ENCODE measurements at regions not wholly inside any gene's neighbourhood (a gene's known extent, or its start where the extent isn't known, plus 50 kb on each side); places are given as distances from the start of the nearest gene placed in this dataset.
A peak's percentile ranks its signal among the peaks of the same experiment; 100 is the strongest.

GRCh38 chr15:39207532-39208115, 373.3 kb upstream of the THBS1 start:
- peaks cover 4% of the 10 kb centered on the region for H3K36me3 Mint-ChIP-seq (ENCODE audit: low read depth)
- H3K9me3 Mint-ChIP-seq, result peaks cover 10% of the 10 kb centered on the region
- no peak overlapping the region for H3K27ac Mint-ChIP-seq
- TF ChIP-seq, protein P1, sequence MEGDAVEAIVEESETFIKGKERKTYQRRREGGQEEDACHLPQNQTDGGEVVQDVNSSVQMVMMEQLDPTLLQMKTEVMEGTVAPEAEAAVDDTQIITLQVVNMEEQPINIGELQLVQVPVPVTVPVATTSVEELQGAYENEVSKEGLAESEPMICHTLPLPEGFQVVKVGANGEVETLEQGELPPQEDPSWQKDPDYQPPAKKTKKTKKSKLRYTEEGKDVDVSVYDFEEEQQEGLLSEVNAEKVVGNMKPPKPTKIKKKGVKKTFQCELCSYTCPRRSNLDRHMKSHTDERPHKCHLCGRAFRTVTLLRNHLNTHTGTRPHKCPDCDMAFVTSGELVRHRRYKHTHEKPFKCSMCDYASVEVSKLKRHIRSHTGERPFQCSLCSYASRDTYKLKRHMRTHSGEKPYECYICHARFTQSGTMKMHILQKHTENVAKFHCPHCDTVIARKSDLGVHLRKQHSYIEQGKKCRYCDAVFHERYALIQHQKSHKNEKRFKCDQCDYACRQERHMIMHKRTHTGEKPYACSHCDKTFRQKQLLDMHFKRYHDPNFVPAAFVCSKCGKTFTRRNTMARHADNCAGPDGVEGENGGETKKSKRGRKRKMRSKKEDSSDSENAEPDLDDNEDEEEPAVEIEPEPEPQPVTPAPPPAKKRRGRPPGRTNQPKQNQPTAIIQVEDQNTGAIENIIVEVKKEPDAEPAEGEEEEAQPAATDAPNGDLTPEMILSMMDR (IDR thresholded peaks at IDR 0.05), result no peak
- H3K4me3 Mint-ChIP-seq, result no peak overlapping the region
- peaks cover 9% of the 10 kb centered on the region for H3K4me1 Mint-ChIP-seq
- H3K27me3 Mint-ChIP-seq (ENCODE audit: low read depth, poor library complexity), result no peaks in the 10 kb centered on the region
- no peak for DNase-seq

GRCh38 chr15:39208187-39208586, 372.7 kb upstream of the THBS1 start:
- Mint-ChIP-seq H3K27ac (no peak overlapping the region), H3K4me1 (peaks cover 13% of the 10 kb centered on the region), H3K9me3 (peaks cover 13% of the 10 kb centered on the region)

GRCh38 chr15:39209548-39210211, 371.2 kb upstream of the THBS1 start:
- Mint-ChIP-seq H3K27ac (no peak overlapping the region), H3K36me3 (ENCODE audit: low read depth) (peaks cover 4% of the 10 kb centered on the region), H3K27me3 (ENCODE audit: low read depth, poor library complexity) (no peaks in the 10 kb centered on the region)

More at GRCh38 chr15:39208187-39208586, 372.7 kb upstream of the THBS1 start:
- DNase-seq, result no peak
- Mint-ChIP-seq H3K36me3 (ENCODE audit: low read depth) (peaks cover 4% of the 10 kb centered on the region), H3K27me3 (ENCODE audit: low read depth, poor library complexity) (no peaks in the 10 kb centered on the region), H3K4me3 (no peak overlapping the region)
- TF ChIP-seq, protein P1 (IDR thresholded peaks at IDR 0.05), result no peak

GRCh38 chr15:39211108-39211979, 369.5 kb upstream of the THBS1 start:
- H3K4me1 Mint-ChIP-seq, result peaks cover 11% of the 10 kb centered on the region
- DNase-seq, result no peak
- TF ChIP-seq, protein P1 (IDR thresholded peaks at IDR 0.05), result no peak
- H3K9me3 Mint-ChIP-seq, result peaks cover 13% of the 10 kb centered on the region
- H3K27me3 Mint-ChIP-seq (ENCODE audit: low read depth, poor library complexity), result no peaks in the 10 kb centered on the region
- peaks cover 4% of the 10 kb centered on the region for H3K36me3 Mint-ChIP-seq (ENCODE audit: low read depth)
- H3K4me3 Mint-ChIP-seq, result no peak overlapping the region
- H3K27ac Mint-ChIP-seq, result no peak overlapping the region

More at GRCh38 chr15:39209548-39210211, 371.2 kb upstream of the THBS1 start:
- TF ChIP-seq, protein P1 (IDR thresholded peaks at IDR 0.05), result no peak
- no peak overlapping the region for H3K4me3 Mint-ChIP-seq
- peaks cover 19% of the 10 kb centered on the region for H3K4me1 Mint-ChIP-seq
- peaks cover 13% of the 10 kb centered on the region for H3K9me3 Mint-ChIP-seq
- DNase-seq, result no peak

DNA sequence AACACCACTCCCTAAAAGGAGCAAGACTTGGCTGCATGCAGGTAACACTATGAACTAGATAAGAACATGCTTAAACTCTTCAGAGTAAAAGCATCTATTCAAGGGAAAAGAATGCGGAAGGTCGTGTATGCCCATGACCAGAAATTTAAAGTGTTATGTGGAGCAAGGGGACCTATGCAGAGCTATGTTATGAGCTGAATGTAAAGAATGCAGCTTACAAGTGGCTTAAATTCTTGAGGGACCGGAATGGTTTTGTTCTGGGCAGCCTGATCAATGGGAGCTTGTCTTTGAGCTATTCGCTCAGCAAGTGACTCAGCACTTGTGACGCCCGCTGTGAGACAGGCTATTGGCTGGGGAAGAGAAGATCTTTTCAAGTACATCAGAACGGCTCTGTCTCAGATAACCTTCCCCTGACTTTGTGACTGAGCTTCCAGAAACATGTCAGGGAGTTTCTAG, 367.5 kb upstream of the THBS1 start:
- Mint-ChIP-seq H3K4me3 (no peak overlapping the region), H3K27ac (peak overlapping the region; percentile 61), H3K4me1 (peaks cover 11% of the 10 kb centered on the region), H3K9me3 (peaks cover 14% of the 10 kb centered on the region), H3K27me3 (ENCODE audit: low read depth, poor library complexity) (no peaks in the 10 kb centered on the region), H3K36me3 (ENCODE audit: low read depth) (no peaks in the 10 kb centered on the region)
- TF ChIP-seq, protein P1 (IDR thresholded peaks at IDR 0.05), result no peak
- DNase-seq, result peak; percentile 18

All from nephron progenitor cell (in vitro differentiated cells).